Activated T-cell treated with anti-CD3 and anti-CD28 coated beads, Interleukin-2, amount 50 U/mL, for 4 hours (primary cell): ENCODE measurements at regions not wholly inside any gene's neighbourhood (a gene's known extent, or its start where the extent isn't known, plus 50 kb on each side); places are given as distances from the start of the nearest gene placed in this dataset.

Source experiments
- ATAC-seq, 2 donors: fragments of 200-7000 bp; cut with Tn5 transposase; one replicate each; pipeline ENCODE4 v1.10.0; 2021
- DNase-seq: peaks from one replicate; pipeline ENCODE4 v3.0.0-alpha.2; 2020
- H3K27me3 Mint-ChIP-seq: one replicate; pipeline ENCODE4 v1.8.0; 2021; ENCODE audit warnings: low read depth, mixed read lengths
- H3K36me3 Mint-ChIP-seq: one replicate; pipeline ENCODE4 v1.8.0; 2022; ENCODE audit warnings: mixed read lengths; ENCODE audit not compliant: insufficient read depth
- H3K4me1 Mint-ChIP-seq: one replicate; pipeline ENCODE4 v1.8.0; 2021; ENCODE audit warnings: low read depth, mixed read lengths
- H3K4me3 Mint-ChIP-seq: one replicate; pipeline ENCODE4 v1.8.0; 2021; ENCODE audit warnings: mild to moderate bottlenecking, moderate library complexity, mixed read lengths
- H3K9me3 Mint-ChIP-seq: one replicate; pipeline ENCODE4 v1.8.0; 2021; ENCODE audit warnings: mixed read lengths

GRCh38 chr18:77647472-77647871 is 397.8 kb downstream of the GALR1 start:
- H3K4me1 Mint-ChIP-seq: no peaks in the 10 kb centered on the region
- no peak for DNase-seq
- H3K27me3 Mint-ChIP-seq: peaks cover 11% of the 10 kb centered on the region
- no peak overlapping the region for H3K4me3 Mint-ChIP-seq
- no peak for ATAC-seq
- peaks cover 9% of the 10 kb centered on the region for H3K9me3 Mint-ChIP-seq
- no peaks in the 10 kb centered on the region for H3K36me3 Mint-ChIP-seq

DNA sequence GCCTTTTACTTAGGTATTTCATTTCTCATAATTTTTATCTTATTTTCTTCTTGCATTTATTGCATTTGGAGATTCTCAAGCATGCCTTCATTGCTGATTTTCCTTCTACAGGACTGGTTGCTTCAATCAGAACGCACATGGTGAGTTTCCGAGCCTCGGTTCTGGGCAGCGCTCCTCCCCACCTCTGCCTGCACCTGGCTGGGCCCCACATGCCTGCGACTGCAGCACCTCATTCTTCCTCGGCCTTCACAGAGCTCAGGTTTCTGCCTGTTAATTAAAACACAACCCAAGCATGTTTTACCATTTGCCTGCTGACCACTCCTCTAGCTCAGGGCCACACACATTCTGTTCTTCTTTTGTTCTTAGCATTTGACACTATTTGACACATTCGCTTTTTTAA is 398.8 kb downstream of the GALR1 start:
- no peak overlapping the region for H3K4me3 Mint-ChIP-seq
- peaks cover 13% of the 10 kb centered on the region for H3K27me3 Mint-ChIP-seq
- ATAC-seq (no peak), DNase-seq (no peak)
- H3K36me3 Mint-ChIP-seq: no peaks in the 10 kb centered on the region
- no peaks in the 10 kb centered on the region for H3K4me1 Mint-ChIP-seq
- peaks cover 9% of the 10 kb centered on the region for H3K9me3 Mint-ChIP-seq

DNA sequence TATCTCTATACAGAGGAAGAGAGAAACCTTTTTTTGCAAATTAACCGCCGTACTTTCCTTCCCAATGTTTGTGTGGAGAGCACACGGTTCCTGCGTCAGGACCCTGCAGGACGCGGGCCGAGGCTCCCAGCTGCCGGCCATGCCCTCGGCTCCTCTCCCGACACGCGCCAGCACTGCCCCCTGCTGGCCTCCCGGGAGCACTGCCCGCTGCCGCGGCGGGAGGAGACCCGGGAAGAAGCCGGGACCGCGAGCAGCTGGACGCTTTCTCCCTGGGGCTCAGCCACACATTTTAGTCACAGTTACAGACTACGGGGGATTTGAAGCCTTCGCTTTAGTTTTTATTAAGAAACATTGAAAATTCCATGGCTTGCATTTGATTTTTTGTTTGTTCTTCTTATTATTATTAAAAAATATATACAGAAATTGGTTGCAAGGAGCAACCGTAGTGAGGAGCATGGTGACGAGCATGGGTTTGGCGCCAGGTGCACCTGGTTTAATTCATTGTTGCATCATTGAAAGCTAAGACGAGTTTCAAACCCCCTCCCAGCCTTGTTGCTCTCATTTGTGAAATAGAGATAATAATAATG is 401.2 kb downstream of the GALR1 start:
- H3K9me3 Mint-ChIP-seq: peaks cover 5% of the 10 kb centered on the region
- H3K4me3 Mint-ChIP-seq: no peak overlapping the region
- H3K36me3 Mint-ChIP-seq: no peaks in the 10 kb centered on the region
- ATAC-seq: peak; percentile 67 to 73
- no peaks in the 10 kb centered on the region for H3K4me1 Mint-ChIP-seq
- peak; percentile 29 for DNase-seq
- peaks cover 20% of the 10 kb centered on the region for H3K27me3 Mint-ChIP-seq

GRCh38 chr18:77651441-77651840 is 401.8 kb downstream of the GALR1 start:
- Mint-ChIP-seq H3K9me3 (no peaks in the 10 kb centered on the region), H3K4me3 (no peak overlapping the region), H3K36me3 (no peaks in the 10 kb centered on the region), H3K27me3 (peaks cover 20% of the 10 kb centered on the region), H3K4me1 (no peaks in the 10 kb centered on the region)
- DNase-seq (no peak), ATAC-seq (no peak)

DNA sequence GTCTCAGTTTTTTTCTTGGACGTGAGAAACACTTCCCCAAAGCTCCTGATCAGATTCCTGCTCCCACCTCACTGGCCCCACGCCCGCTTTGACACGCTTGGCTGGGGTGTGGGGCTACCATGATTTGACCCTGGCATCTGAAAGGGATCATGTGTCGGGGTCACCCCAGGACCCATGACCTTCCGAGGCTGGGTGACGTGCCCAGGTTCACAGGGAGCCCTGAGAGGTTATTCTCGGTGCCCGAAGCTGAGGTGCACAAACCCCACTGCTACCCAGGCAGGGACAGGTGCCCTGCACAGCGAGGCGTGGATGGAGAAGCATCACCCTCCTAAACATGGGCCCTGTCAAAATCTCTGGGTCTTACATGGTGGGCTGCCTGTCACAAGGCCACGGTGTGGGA is 404.1 kb downstream of the GALR1 start:
- DNase-seq: no peak
- no peaks in the 10 kb centered on the region for H3K9me3 Mint-ChIP-seq
- H3K4me3 Mint-ChIP-seq: no peak overlapping the region
- ATAC-seq: no peak
- H3K27me3 Mint-ChIP-seq: peaks cover 17% of the 10 kb centered on the region
- no peaks in the 10 kb centered on the region for H3K36me3 Mint-ChIP-seq
- no peaks in the 10 kb centered on the region for H3K4me1 Mint-ChIP-seq

GRCh38 chr18:77654302-77654701 is 404.7 kb downstream of the GALR1 start:
- Mint-ChIP-seq H3K4me1 (no peaks in the 10 kb centered on the region), H3K4me3 (no peak overlapping the region), H3K9me3 (no peaks in the 10 kb centered on the region), H3K27me3 (peaks cover 20% of the 10 kb centered on the region), H3K36me3 (no peaks in the 10 kb centered on the region)
- no peak for ATAC-seq
- no peak for DNase-seq

- no peaks in the 10 kb centered on the region for H3K4me1 Mint-ChIP-seq
- H3K27me3 Mint-ChIP-seq: peaks cover 16% of the 10 kb centered on the region
- no peaks in the 10 kb centered on the region for H3K36me3 Mint-ChIP-seq
- ATAC-seq: no peak
- no peaks in the 10 kb centered on the region for H3K9me3 Mint-ChIP-seq
- no peak overlapping the region for H3K4me3 Mint-ChIP-seq
- no peak for DNase-seq
Observed at GRCh38 chr18:77657651-77658298, 408.1 kb downstream of the GALR1 start.

DNA sequence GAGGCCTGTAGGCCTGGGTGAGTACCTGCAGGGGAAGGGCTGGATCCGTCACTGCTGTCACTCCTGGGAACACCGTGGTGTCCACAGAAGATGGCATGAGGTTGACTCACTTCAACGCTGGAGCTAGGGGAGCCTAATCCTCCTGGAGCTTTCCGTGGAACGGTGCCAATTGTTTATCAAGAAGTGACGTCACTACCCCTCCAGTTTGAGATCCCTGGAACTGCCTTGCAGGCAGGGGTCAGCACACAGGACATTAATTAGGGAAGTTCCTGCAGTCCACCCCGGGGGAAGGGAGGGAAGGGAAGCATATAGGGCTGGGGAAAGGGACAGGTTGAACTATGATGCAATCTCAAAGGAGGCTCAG is 408.6 kb downstream of the GALR1 start:
- Mint-ChIP-seq H3K9me3 (no peaks in the 10 kb centered on the region), H3K4me3 (no peak overlapping the region), H3K4me1 (no peaks in the 10 kb centered on the region), H3K36me3 (no peaks in the 10 kb centered on the region), H3K27me3 (peaks cover 15% of the 10 kb centered on the region)
- DNase-seq (no peak), ATAC-seq (no peak)

DNA sequence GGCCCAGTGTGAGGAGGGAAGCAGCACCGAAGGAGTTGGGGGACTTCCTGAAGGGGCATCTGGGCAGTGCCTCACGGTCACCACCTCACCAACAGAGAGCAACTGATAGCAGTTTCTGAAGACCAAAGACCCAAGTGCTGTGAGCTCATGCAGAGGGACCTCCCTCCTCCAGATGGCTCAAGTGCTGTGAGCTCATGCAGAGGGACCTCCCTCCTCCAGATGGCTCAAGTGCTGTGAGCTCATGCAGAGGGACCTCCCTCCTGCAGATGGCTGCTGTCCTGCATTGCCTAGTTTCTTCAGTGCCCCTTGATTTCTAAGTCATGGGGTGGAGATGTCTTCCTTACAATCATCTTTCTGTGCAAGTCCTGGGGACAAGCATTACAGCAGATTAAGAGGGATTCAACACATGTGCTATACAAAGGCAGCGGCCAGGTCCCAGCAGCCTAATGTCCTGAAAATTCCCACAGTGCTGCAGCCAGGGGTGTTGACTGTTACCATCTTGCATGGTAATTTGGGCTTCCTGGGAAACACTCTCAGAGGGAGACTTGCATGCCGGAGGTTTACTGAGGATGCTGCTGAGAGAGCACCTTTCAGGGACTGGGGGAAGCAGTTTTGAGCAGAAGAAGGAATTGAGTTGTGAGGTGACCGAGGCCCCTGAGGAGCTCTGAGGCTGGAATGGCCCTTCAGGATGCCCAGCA is 409.3 kb downstream of the GALR1 start:
- DNase-seq (no peak), ATAC-seq (peak in 1 of 2 donors; percentile 30)
- no peak overlapping the region for H3K4me3 Mint-ChIP-seq
- no peaks in the 10 kb centered on the region for H3K9me3 Mint-ChIP-seq
- peaks cover 12% of the 10 kb centered on the region for H3K27me3 Mint-ChIP-seq
- H3K4me1 Mint-ChIP-seq: no peaks in the 10 kb centered on the region
- H3K36me3 Mint-ChIP-seq: no peaks in the 10 kb centered on the region

DNA sequence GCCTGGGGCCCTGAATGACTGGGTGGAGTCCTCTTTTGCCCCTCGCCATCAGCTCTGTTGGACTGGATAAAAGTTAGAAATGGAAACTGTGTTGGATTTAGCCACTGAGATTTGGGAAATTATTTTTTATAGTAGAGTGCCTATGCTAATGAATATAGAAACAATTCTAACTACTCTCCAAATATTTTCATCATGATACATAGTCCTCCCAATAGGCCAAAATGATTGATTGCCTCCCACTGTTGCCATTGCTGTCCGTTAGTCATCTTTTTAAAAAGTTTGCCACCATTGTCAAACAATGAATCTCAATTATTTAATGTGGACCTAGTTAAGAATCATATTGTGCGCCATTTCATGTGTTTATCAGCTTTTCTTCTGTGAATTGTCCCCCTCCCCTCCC is 417.0 kb downstream of the GALR1 start:
- H3K4me3 Mint-ChIP-seq: no peak overlapping the region
- no peaks in the 10 kb centered on the region for H3K36me3 Mint-ChIP-seq
- DNase-seq: no peak
- H3K27me3 Mint-ChIP-seq: peaks cover 14% of the 10 kb centered on the region
- no peak for ATAC-seq
- no peaks in the 10 kb centered on the region for H3K4me1 Mint-ChIP-seq
- no peaks in the 10 kb centered on the region for H3K9me3 Mint-ChIP-seq

- no peak overlapping the region for H3K4me3 Mint-ChIP-seq
- H3K9me3 Mint-ChIP-seq: no peaks in the 10 kb centered on the region
- H3K4me1 Mint-ChIP-seq: peaks cover 2% of the 10 kb centered on the region
- ATAC-seq (no peak), DNase-seq (no peak)
- peaks cover 14% of the 10 kb centered on the region for H3K27me3 Mint-ChIP-seq
- H3K36me3 Mint-ChIP-seq: no peaks in the 10 kb centered on the region
Observed at GRCh38 chr18:77668219-77668618, 418.6 kb downstream of the GALR1 start.

DNA sequence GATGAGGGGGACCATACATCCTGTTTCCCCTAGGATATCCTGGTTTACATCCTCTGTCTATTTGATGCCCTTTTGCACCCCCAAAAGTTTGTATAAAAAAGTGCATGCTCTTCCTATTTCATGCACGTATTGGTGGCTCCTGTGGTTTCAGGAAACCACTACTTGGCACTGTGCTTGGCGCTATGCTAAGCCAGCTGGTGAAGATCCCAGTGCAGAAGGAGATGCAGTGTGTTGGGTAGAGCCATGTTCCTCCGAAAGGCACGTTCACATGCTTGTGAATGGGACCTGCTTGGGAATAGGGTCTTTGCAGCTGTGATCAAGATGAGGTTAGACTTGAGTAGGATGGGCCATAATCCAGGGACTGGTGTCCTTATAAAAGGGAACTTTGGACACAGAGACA is 419.7 kb downstream of the GALR1 start:
- peaks cover 20% of the 10 kb centered on the region for H3K27me3 Mint-ChIP-seq
- ATAC-seq (no peak), DNase-seq (no peak)
- H3K4me3 Mint-ChIP-seq: no peak overlapping the region
- peaks cover 2% of the 10 kb centered on the region for H3K4me1 Mint-ChIP-seq
- no peaks in the 10 kb centered on the region for H3K9me3 Mint-ChIP-seq
- no peaks in the 10 kb centered on the region for H3K36me3 Mint-ChIP-seq

- H3K4me1 Mint-ChIP-seq: peaks cover 2% of the 10 kb centered on the region
Observed at GRCh38 chr18:77671456-77672167, 422.0 kb downstream of the GALR1 start.

GRCh38 chr18:77676910-77677309 is 427.3 kb downstream of the GALR1 start:
- Mint-ChIP-seq H3K36me3 (no peaks in the 10 kb centered on the region), H3K4me1 (no peaks in the 10 kb centered on the region), H3K9me3 (no peaks in the 10 kb centered on the region), H3K27me3 (peaks cover 13% of the 10 kb centered on the region), H3K4me3 (no peak overlapping the region)
- DNase-seq (no peak), ATAC-seq (no peak)

More at GRCh38 chr18:77671456-77672167, 422.0 kb downstream of the GALR1 start:
- H3K36me3 Mint-ChIP-seq: no peaks in the 10 kb centered on the region
- no peaks in the 10 kb centered on the region for H3K9me3 Mint-ChIP-seq
- peaks cover 22% of the 10 kb centered on the region for H3K27me3 Mint-ChIP-seq
- no peak overlapping the region for H3K4me3 Mint-ChIP-seq
- no peak for ATAC-seq
- DNase-seq: no peak
